Fibroblast of lung (primary cell): ENCODE measurements at regions not wholly inside any gene's neighbourhood (a gene's known extent, or its start where the extent isn't known, plus 50 kb on each side); places are given as distances from the start of the nearest gene placed in this dataset.

Source experiments
- DNase-seq, 2 donors: peaks; one replicate each; pipeline versions ENCODE4 v3.0.0 to v3.0.0-alpha.2; 2010; ENCODE audit warnings: low read depth in 2 of 2
- H2AFZ ChIP-seq: 2 replicates; pipeline ENCODE4 v1.5.1; 2012; ENCODE audit warnings: low read length, control low read depth, inconsistent platforms
- H3K27ac ChIP-seq: 2 replicates; pipeline ENCODE4 v1.5.1; 2011; ENCODE audit warnings: low read length, control low read depth; ENCODE audit not compliant: insufficient read depth
- H3K27me3 ChIP-seq: 2 replicates; pipeline ENCODE4 v1.5.1; 2011; ENCODE audit warnings: mild to moderate bottlenecking, low read length; ENCODE audit not compliant: control insufficient read depth, insufficient read depth
- H3K36me3 ChIP-seq: 2 replicates; pipeline ENCODE4 v1.5.1; 2011; ENCODE audit warnings: low read length; ENCODE audit not compliant: control insufficient read depth, insufficient read depth
- H3K4me1 ChIP-seq: 2 replicates; pipeline ENCODE4 v1.5.1; 2011; ENCODE audit warnings: low read length; ENCODE audit not compliant: control insufficient read depth, insufficient read depth; ENCODE audit errors: extremely low read depth
- H3K4me2 ChIP-seq: 2 replicates; pipeline ENCODE4 v1.5.1; 2011; ENCODE audit warnings: low read length, control low read depth; ENCODE audit not compliant: insufficient read depth; ENCODE audit errors: extremely low read depth
- H3K4me3 ChIP-seq, 4 experiments: fragments of 200-600 bp in 1 of 4; sonication (generic) in 1 of 4; replicated peaks in 1 of 4; 2 replicates each; pipeline ENCODE4 v1.5.1; 2011 to 2016; ENCODE audit warnings: low read length in 4 of 4, low read depth in 3 of 4, mild to moderate bottlenecking in 3 of 4, control low read depth in 2 of 4, inconsistent platforms in 1 of 4, mixed read lengths in 1 of 4; ENCODE audit not compliant: insufficient read depth in 1 of 4; ENCODE audit errors: control extremely low read depth in 1 of 4
- H3K79me2 ChIP-seq: 2 replicates; pipeline ENCODE4 v1.5.1; 2012; ENCODE audit warnings: mild to moderate bottlenecking, low read length, inconsistent platforms; ENCODE audit not compliant: control insufficient read depth, insufficient read depth
- H3K9ac ChIP-seq: 2 replicates; pipeline ENCODE4 v1.5.1; 2011; ENCODE audit warnings: mild to moderate bottlenecking, low read length, control low read depth; ENCODE audit not compliant: insufficient read depth
- H3K9me3 ChIP-seq: 2 replicates; pipeline ENCODE4 v1.5.1; 2012; ENCODE audit warnings: low read depth, low read length; ENCODE audit not compliant: control insufficient read depth, insufficient read depth
- H4K20me1 ChIP-seq: 2 replicates; pipeline ENCODE4 v1.5.1; 2011; ENCODE audit warnings: low read length; ENCODE audit not compliant: control insufficient read depth, insufficient read depth; ENCODE audit errors: extremely low read depth
- CTCF ChIP-seq, 2 donors: IDR thresholded peaks in 1 of 2; conservative IDR thresholded peaks in 1 of 2; 1 replicate in 1 of 2; 2 replicates in 1 of 2; pipeline ENCODE4 v1.5.1; 2011 to 2012; ENCODE audit warnings: low read length in 2 of 2, control low read depth in 1 of 2, inconsistent platforms in 1 of 2, low read depth in 1 of 2, mild to moderate bottlenecking in 1 of 2
- EZH2 ChIP-seq: IDR thresholded peaks from 2 replicates; pipeline ENCODE4 v1.5.1; 2012; ENCODE audit warnings: low read length, control low read depth, mild to moderate bottlenecking; ENCODE audit errors: missing control alignments

- no peak overlapping the region for H3K4me2 ChIP-seq
- H3K4me1 ChIP-seq, result no peaks in the 10 kb centered on the region
- no peak for DNase-seq
- H3K9ac ChIP-seq, result no peak overlapping the region
- TF ChIP-seq CTCF (conservative IDR thresholded peaks at IDR 0.05 in 1 of 2, IDR thresholded peaks at IDR 0.05 in 1 of 2; ENCODE audit: low read depth in 1 of 2, low read length in 2 of 2) (no peak), EZH2 (no peak)
- no peak overlapping the region for H2AFZ ChIP-seq
- no peak overlapping the region for H3K4me3 ChIP-seq
- H3K79me2 ChIP-seq, result no peaks in the 10 kb centered on the region
- H4K20me1 ChIP-seq, result no peaks in the 10 kb centered on the region
- no peak overlapping the region for H3K27ac ChIP-seq
- H3K27me3 ChIP-seq, result no peaks in the 10 kb centered on the region
- no peaks in the 10 kb centered on the region for H3K9me3 ChIP-seq
- no peaks in the 10 kb centered on the region for H3K36me3 ChIP-seq
Measured at GRCh38 chr7:138313829-138314178, 146.3 kb upstream of the TRIM24 start.

DNA sequence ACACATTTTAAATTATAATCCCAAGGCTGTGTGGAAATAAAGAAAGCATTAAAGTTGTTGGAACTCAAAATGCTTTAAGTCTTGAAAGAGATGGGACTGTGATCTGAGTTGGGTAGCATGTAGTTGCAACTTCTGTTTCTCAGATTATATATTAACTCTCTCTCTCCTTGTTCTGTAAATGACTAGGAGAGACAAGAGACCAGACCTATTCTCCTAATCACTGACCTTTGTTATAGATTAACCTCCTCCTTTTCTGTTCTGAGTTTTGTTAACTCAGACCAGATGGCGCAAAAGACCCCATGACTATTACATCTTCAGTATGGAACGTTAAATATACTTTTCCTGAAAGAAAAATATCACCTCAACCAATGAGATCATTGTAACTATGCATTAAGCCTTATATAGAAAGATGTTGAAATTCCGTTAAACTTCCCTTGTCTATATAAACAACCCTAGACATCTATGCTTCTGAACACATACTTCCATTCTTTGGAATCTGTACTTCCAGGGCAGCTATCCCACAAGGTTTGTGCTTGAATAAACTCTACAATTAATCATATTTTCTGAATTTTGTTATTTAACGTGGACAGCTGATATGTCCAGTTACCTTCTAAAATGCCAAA is 143.5 kb upstream of the TRIM24 start:
- no peaks in the 10 kb centered on the region for H4K20me1 ChIP-seq
- DNase-seq, result no peak
- no peak overlapping the region for H3K9ac ChIP-seq
- H3K4me3 ChIP-seq, result no peak overlapping the region
- no peaks in the 10 kb centered on the region for H3K9me3 ChIP-seq
- no peak for TF ChIP-seq CTCF (conservative IDR thresholded peaks at IDR 0.05 in 1 of 2, IDR thresholded peaks at IDR 0.05 in 1 of 2; ENCODE audit: low read depth in 1 of 2, low read length in 2 of 2)
- TF ChIP-seq EZH2, result no peak
- H3K4me2 ChIP-seq, result no peak overlapping the region
- no peaks in the 10 kb centered on the region for H3K79me2 ChIP-seq
- H3K4me1 ChIP-seq, result no peaks in the 10 kb centered on the region
- no peaks in the 10 kb centered on the region for H3K36me3 ChIP-seq
- H3K27me3 ChIP-seq, result no peaks in the 10 kb centered on the region
- H3K27ac ChIP-seq, result no peak overlapping the region
- H2AFZ ChIP-seq, result no peak overlapping the region

DNA sequence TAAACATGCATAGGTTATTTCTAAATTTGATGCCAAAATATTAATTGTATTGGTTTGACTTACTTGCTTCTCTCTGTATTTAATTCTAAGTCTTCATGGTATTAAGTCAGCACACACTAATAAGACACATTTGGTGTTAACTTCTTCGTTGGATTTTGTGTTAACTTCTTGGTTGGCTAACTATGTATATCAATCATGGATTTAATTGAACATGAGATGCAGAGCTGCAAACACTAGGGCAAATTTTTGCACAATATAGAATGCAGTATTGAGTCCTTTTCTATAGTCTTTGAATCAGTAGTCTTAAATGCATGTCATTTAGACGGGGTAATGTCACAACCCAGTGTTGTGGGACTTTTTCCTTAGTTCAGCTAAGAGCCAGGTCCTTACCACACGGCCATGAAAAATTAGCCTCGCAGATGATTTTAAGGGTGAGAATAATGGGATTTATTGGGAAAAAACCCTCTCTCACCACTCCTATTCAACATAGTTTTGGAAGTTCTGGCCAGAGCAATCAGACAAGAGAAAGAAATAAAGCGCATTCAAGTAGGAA is 142.9 kb upstream of the TRIM24 start:
- H2AFZ ChIP-seq, result no peak overlapping the region
- H3K9me3 ChIP-seq, result no peaks in the 10 kb centered on the region
- H4K20me1 ChIP-seq, result no peaks in the 10 kb centered on the region
- no peak overlapping the region for H3K4me2 ChIP-seq
- H3K4me3 ChIP-seq, result no peak overlapping the region
- H3K27me3 ChIP-seq, result no peaks in the 10 kb centered on the region
- no peaks in the 10 kb centered on the region for H3K79me2 ChIP-seq
- H3K27ac ChIP-seq, result no peak overlapping the region
- no peaks in the 10 kb centered on the region for H3K36me3 ChIP-seq
- no peak for DNase-seq
- no peak for TF ChIP-seq EZH2
- no peak for TF ChIP-seq CTCF (conservative IDR thresholded peaks at IDR 0.05 in 1 of 2, IDR thresholded peaks at IDR 0.05 in 1 of 2; ENCODE audit: low read depth in 1 of 2, low read length in 2 of 2)
- H3K4me1 ChIP-seq, result no peaks in the 10 kb centered on the region
- H3K9ac ChIP-seq, result no peak overlapping the region
